ENCODE measurements at regions not wholly inside any gene's neighbourhood (a gene's known extent, or its start where the extent isn't known, plus 50 kb on each side); places are given as distances from the start of the nearest gene placed in this dataset.

DNA sequence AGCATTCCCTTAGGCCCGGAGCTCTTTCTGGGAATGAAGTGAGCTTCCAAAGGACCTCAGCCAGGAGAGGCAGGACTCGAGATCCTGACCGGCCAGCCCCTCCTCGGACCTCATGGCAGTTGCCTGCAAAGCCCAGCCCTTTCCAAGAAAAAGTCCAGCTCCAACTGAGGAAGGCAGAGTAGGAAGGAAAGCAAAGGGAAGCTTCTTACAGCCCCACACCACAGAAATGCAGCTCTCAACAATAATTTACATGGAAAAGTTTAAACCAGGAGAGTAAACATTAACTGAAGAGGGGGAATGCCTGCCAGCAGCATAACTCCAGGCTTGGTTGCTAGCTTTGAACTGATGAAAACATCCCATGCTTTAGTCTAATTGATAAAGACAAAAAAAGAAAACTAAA is 153.9 kb upstream of the PFKP start:
- H3K18ac ChIP-seq (ENCODE audit: low read length) = peak overlapping the region; percentile 44
- no peak overlapping the region for H2BK12ac ChIP-seq (ENCODE audit: low read length)
- peaks cover 0 to 4% of the 10 kb centered on the region in 2 donors for H3K4me1 ChIP-seq (ENCODE audit: control insufficient read depth in 2 of 2, insufficient read depth in 1 of 2, low read depth in 1 of 2, low read length in 2 of 2)
- H3K9ac ChIP-seq (ENCODE audit: low read depth, low read length, poor library complexity) = no peak overlapping the region
- no CpG with 5 or more reads among the region's 4 CpGs for WGBS, 2 donors (ENCODE audit: extremely low coverage in 2 of 2, insufficient read length in 2 of 2, insufficient replicate concordance in 1 of 2)
- H2BK15ac ChIP-seq (ENCODE audit: low read length) = peak overlapping the region; percentile 33
- H2AK5ac ChIP-seq (ENCODE audit: low read depth, low read length) = peak overlapping the region; percentile 65
- H3K14ac ChIP-seq (ENCODE audit: low read length) = no peak overlapping the region
- H3K4ac ChIP-seq (ENCODE audit: low read length) = no peak overlapping the region
- DNase-seq (ENCODE audit: low spot score) = no peak
- no peak overlapping the region for H3K23ac ChIP-seq (ENCODE audit: low read depth, low read length, poor library complexity)
- H3K27me3 ChIP-seq (ENCODE audit: control insufficient read depth in 3 of 3, insufficient read depth in 3 of 3, low read depth in 1 of 3, low read length in 3 of 3) = no peaks in the 10 kb centered on the region
- no peaks in the 10 kb centered on the region for H3K79me1 ChIP-seq (ENCODE audit: low read depth, low read length)
- no peaks in the 10 kb centered on the region for H3K9me3 ChIP-seq (replicated peaks in 1 of 2; ENCODE audit: control insufficient read depth in 2 of 2, insufficient read depth in 1 of 2, low read depth in 1 of 2, low read length in 2 of 2)
- no peak overlapping the region for H2AFZ ChIP-seq (ENCODE audit: low read length)
- no peaks in the 10 kb centered on the region for H3K36me3 ChIP-seq (replicated peaks in 1 of 2; ENCODE audit: control insufficient read depth in 2 of 2, insufficient read depth in 2 of 2, low read length in 2 of 2)
- H4K8ac ChIP-seq (ENCODE audit: low read depth, low read length) = no peak overlapping the region
- H3K27ac ChIP-seq (replicated peaks; ENCODE audit: low read length) = no peak overlapping the region
- H3K4me2 ChIP-seq (ENCODE audit: insufficient read depth, low read length, poor library complexity, severe bottlenecking) = no peak overlapping the region
- H4K91ac ChIP-seq (ENCODE audit: low read depth, low read length, poor library complexity) = no peak overlapping the region
- H2BK5ac ChIP-seq (ENCODE audit: low read length) = no peak overlapping the region
- H3K4me3 ChIP-seq (ENCODE audit: low read length in 2 of 2) = no peak overlapping the region
- peak overlapping the region; percentile 4 for H2BK120ac ChIP-seq (ENCODE audit: low read depth, low read length)

DNA sequence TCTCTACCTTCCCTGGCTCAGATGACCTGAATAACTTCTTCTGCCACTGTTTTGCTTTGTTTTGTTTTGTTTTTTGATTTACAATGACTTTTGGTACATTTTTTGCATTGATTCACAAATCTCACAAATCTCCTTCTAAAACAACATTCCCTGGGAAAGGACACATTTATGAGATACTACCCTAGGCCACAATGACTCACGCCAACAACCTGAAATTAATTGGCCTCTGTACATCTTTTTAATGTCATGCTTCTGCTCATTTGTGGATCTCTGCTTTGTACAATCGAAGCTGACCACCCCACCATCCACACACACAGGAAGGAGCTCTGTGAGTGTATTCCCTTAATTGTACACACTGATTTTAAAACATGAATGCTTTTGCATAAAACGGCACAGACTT is 156.7 kb upstream of the PFKP start:
- no peak overlapping the region for H2BK120ac ChIP-seq (ENCODE audit: low read depth, low read length)
- H4K91ac ChIP-seq (ENCODE audit: low read depth, low read length, poor library complexity) = no peak overlapping the region
- H3K79me1 ChIP-seq (ENCODE audit: low read depth, low read length) = no peaks in the 10 kb centered on the region
- H2BK15ac ChIP-seq (ENCODE audit: low read length) = no peak overlapping the region
- H3K4ac ChIP-seq (ENCODE audit: low read length) = no peak overlapping the region
- H2BK12ac ChIP-seq (ENCODE audit: low read length) = no peak overlapping the region
- no peaks in the 10 kb centered on the region for H3K27me3 ChIP-seq (ENCODE audit: control insufficient read depth in 3 of 3, insufficient read depth in 3 of 3, low read depth in 1 of 3, low read length in 3 of 3)
- no peak overlapping the region for H4K8ac ChIP-seq (ENCODE audit: low read depth, low read length)
- H3K4me2 ChIP-seq (ENCODE audit: insufficient read depth, low read length, poor library complexity, severe bottlenecking) = no peak overlapping the region
- no peaks in the 10 kb centered on the region for H3K4me1 ChIP-seq (ENCODE audit: control insufficient read depth in 2 of 2, insufficient read depth in 1 of 2, low read depth in 1 of 2, low read length in 2 of 2)
- no peak overlapping the region for H3K14ac ChIP-seq (ENCODE audit: low read length)
- no peak overlapping the region for H3K23ac ChIP-seq (ENCODE audit: low read depth, low read length, poor library complexity)
- H3K4me3 ChIP-seq (ENCODE audit: low read length in 2 of 2) = no peak overlapping the region
- no peak overlapping the region for H3K9ac ChIP-seq (ENCODE audit: low read depth, low read length, poor library complexity)
- no CpG with 5 or more reads among the region's 3 CpGs for WGBS, 2 donors (ENCODE audit: extremely low coverage in 2 of 2, insufficient read length in 2 of 2, insufficient replicate concordance in 1 of 2)
- no peak overlapping the region for H3K27ac ChIP-seq (replicated peaks; ENCODE audit: low read length)
- no peak for DNase-seq (ENCODE audit: low spot score)
- no peak overlapping the region for H3K18ac ChIP-seq (ENCODE audit: low read length)
- H2AK5ac ChIP-seq (ENCODE audit: low read depth, low read length) = no peak overlapping the region
- H2BK5ac ChIP-seq (ENCODE audit: low read length) = no peak overlapping the region
- no peak overlapping the region for H2AFZ ChIP-seq (ENCODE audit: low read length)
- H3K9me3 ChIP-seq (replicated peaks in 1 of 2; ENCODE audit: control insufficient read depth in 2 of 2, insufficient read depth in 1 of 2, low read depth in 1 of 2, low read length in 2 of 2) = peaks cover 0 to 5% of the 10 kb centered on the region in 2 donors
- H3K36me3 ChIP-seq (replicated peaks in 1 of 2; ENCODE audit: control insufficient read depth in 2 of 2, insufficient read depth in 2 of 2, low read length in 2 of 2) = no peaks in the 10 kb centered on the region

DNA sequence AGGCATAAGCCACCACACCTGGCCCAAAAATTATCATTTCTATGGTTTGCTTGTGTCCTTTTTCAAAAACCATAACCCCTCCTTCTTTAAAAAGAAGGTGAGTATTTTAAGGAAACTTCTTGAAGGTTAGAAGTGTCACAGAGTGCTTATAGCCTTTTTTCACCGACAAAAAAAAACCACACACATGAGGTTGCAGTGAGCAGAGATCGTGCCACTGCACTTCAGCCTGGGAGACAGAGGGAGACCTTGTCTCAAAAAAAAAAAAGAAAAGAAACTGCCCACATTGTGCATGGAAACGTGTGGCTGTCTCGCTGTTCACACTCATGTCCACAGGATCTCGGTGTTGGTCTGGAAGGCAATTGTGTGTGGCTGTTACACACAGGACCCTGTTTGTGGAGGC is 157.4 kb upstream of the PFKP start:
- H3K4me3 ChIP-seq (ENCODE audit: low read length in 2 of 2) = no peak overlapping the region
- WGBS, 2 donors (ENCODE audit: extremely low coverage in 2 of 2, insufficient read length in 2 of 2, insufficient replicate concordance in 1 of 2) = no CpG with 5 or more reads among the region's 5 CpGs
- H2AK5ac ChIP-seq (ENCODE audit: low read depth, low read length) = no peak overlapping the region
- no peak overlapping the region for H3K4ac ChIP-seq (ENCODE audit: low read length)
- H3K4me1 ChIP-seq (ENCODE audit: control insufficient read depth in 2 of 2, insufficient read depth in 1 of 2, low read depth in 1 of 2, low read length in 2 of 2) = no peaks in the 10 kb centered on the region
- no peak overlapping the region for H3K27ac ChIP-seq (replicated peaks; ENCODE audit: low read length)
- H3K4me2 ChIP-seq (ENCODE audit: insufficient read depth, low read length, poor library complexity, severe bottlenecking) = no peak overlapping the region
- H3K23ac ChIP-seq (ENCODE audit: low read depth, low read length, poor library complexity) = no peak overlapping the region
- no peak overlapping the region for H3K14ac ChIP-seq (ENCODE audit: low read length)
- no peak overlapping the region for H2BK120ac ChIP-seq (ENCODE audit: low read depth, low read length)
- no peak overlapping the region for H4K91ac ChIP-seq (ENCODE audit: low read depth, low read length, poor library complexity)
- no peak overlapping the region for H2BK12ac ChIP-seq (ENCODE audit: low read length)
- H3K79me1 ChIP-seq (ENCODE audit: low read depth, low read length) = no peaks in the 10 kb centered on the region
- DNase-seq (ENCODE audit: low spot score) = no peak
- no peak overlapping the region for H3K9ac ChIP-seq (ENCODE audit: low read depth, low read length, poor library complexity)
- peaks cover 0 to 5% of the 10 kb centered on the region in 2 donors for H3K9me3 ChIP-seq (replicated peaks in 1 of 2; ENCODE audit: control insufficient read depth in 2 of 2, insufficient read depth in 1 of 2, low read depth in 1 of 2, low read length in 2 of 2)
- H2AFZ ChIP-seq (ENCODE audit: low read length) = no peak overlapping the region
- H3K27me3 ChIP-seq (ENCODE audit: control insufficient read depth in 3 of 3, insufficient read depth in 3 of 3, low read depth in 1 of 3, low read length in 3 of 3) = no peaks in the 10 kb centered on the region
- no peak overlapping the region for H3K18ac ChIP-seq (ENCODE audit: low read length)
- H3K36me3 ChIP-seq (replicated peaks in 1 of 2; ENCODE audit: control insufficient read depth in 2 of 2, insufficient read depth in 2 of 2, low read length in 2 of 2) = no peaks in the 10 kb centered on the region
- no peak overlapping the region for H4K8ac ChIP-seq (ENCODE audit: low read depth, low read length)
- H2BK15ac ChIP-seq (ENCODE audit: low read length) = no peak overlapping the region
- no peak overlapping the region for H2BK5ac ChIP-seq (ENCODE audit: low read length)

DNA sequence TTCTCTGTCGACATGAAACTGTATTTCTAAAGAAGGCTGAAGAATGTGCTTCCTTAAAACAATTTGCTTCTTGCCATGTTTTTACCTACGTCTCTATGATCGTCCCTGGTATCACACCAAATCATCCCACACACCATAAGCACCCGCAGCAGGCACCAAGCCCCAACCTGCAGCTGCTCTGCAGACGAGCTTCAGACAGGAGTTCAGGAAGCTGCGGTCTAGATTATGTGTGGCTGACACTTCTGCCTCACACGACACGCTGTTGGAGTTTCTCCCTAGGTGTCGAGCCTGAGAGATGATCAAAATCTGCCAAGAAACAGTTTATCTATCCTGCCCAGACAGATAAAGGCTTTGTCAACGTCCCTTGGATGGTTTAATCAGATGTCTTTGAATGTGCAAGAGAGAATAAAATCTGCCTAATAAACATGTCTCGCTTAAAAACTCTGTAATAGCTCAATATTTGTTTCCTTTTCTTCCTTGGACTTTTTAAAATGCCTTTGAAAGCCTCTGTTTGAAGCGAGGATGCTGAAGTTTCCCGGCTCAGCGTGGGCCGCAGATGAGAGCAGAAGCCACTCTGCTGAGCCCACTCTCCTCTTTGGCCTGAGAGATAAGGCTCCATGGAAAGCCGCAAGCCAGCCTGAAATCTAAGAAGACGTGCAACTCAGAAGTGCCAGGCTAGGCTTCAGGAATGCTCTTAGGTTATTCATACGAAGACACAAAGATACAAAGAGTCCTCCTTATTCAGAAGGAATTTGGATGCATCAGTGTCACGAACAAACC is 158.3 kb upstream of the PFKP start:
- H3K27ac ChIP-seq (replicated peaks; ENCODE audit: low read length) = no peak overlapping the region
- no peaks in the 10 kb centered on the region for H3K27me3 ChIP-seq (ENCODE audit: control insufficient read depth in 3 of 3, insufficient read depth in 3 of 3, low read depth in 1 of 3, low read length in 3 of 3)
- no peak overlapping the region for H3K14ac ChIP-seq (ENCODE audit: low read length)
- no peak overlapping the region for H2AK5ac ChIP-seq (ENCODE audit: low read depth, low read length)
- no peak overlapping the region for H2BK120ac ChIP-seq (ENCODE audit: low read depth, low read length)
- DNase-seq (ENCODE audit: low spot score) = no peak
- no peaks in the 10 kb centered on the region for H3K36me3 ChIP-seq (replicated peaks in 1 of 2; ENCODE audit: control insufficient read depth in 2 of 2, insufficient read depth in 2 of 2, low read length in 2 of 2)
- no peak overlapping the region for H3K23ac ChIP-seq (ENCODE audit: low read depth, low read length, poor library complexity)
- peaks cover 0 to 5% of the 10 kb centered on the region in 2 donors for H3K9me3 ChIP-seq (replicated peaks in 1 of 2; ENCODE audit: control insufficient read depth in 2 of 2, insufficient read depth in 1 of 2, low read depth in 1 of 2, low read length in 2 of 2)
- no peaks in the 10 kb centered on the region for H3K4me1 ChIP-seq (ENCODE audit: control insufficient read depth in 2 of 2, insufficient read depth in 1 of 2, low read depth in 1 of 2, low read length in 2 of 2)
- no peak overlapping the region for H2BK5ac ChIP-seq (ENCODE audit: low read length)
- H3K4ac ChIP-seq (ENCODE audit: low read length) = no peak overlapping the region
- H4K8ac ChIP-seq (ENCODE audit: low read depth, low read length) = no peak overlapping the region
- H2BK12ac ChIP-seq (ENCODE audit: low read length) = no peak overlapping the region
- no peak overlapping the region for H3K4me2 ChIP-seq (ENCODE audit: insufficient read depth, low read length, poor library complexity, severe bottlenecking)
- no peaks in the 10 kb centered on the region for H3K79me1 ChIP-seq (ENCODE audit: low read depth, low read length)
- no peak overlapping the region for H3K9ac ChIP-seq (ENCODE audit: low read depth, low read length, poor library complexity)
- no peak overlapping the region for H3K4me3 ChIP-seq (ENCODE audit: low read length in 2 of 2)
- no peak overlapping the region for H2BK15ac ChIP-seq (ENCODE audit: low read length)
- no peak overlapping the region for H4K91ac ChIP-seq (ENCODE audit: low read depth, low read length, poor library complexity)
- WGBS, 2 donors (ENCODE audit: extremely low coverage in 2 of 2, insufficient read length in 2 of 2, insufficient replicate concordance in 1 of 2) = no CpG with 5 or more reads among the region's 19 CpGs
- H2AFZ ChIP-seq (ENCODE audit: low read length) = no peak overlapping the region
- H3K18ac ChIP-seq (ENCODE audit: low read length) = no peak overlapping the region
